ENCODE measurements at regions not wholly inside any gene's neighbourhood (a gene's known extent, or its start where the extent isn't known, plus 50 kb on each side); places are given as distances from the start of the nearest gene placed in this dataset.

- intact Hi-C loops (cut with micrococcal nuclease) = no loop called here
- no peaks in the 10 kb centered on the region for H3K36me3 Mint-ChIP-seq (ENCODE audit: low read depth)
- no peak overlapping the region for H3K27ac Mint-ChIP-seq
- peaks cover 1% of the 10 kb centered on the region for H3K27me3 Mint-ChIP-seq (ENCODE audit: insufficient read depth)
- H3K9me3 Mint-ChIP-seq = no peaks in the 10 kb centered on the region
- no peak for DNase-seq (ENCODE audit: low spot score)
- H3K4me3 Mint-ChIP-seq = no peak overlapping the region
- no peaks in the 10 kb centered on the region for H3K4me1 Mint-ChIP-seq (ENCODE audit: low read depth)
These were observed 188.0 kb downstream of the PMP22 start for GRCh38 chr17:15076991-15077663.

GRCh38 chr17:15051933-15052332 lies 213.2 kb downstream of the PMP22 start:
- H3K4me3 Mint-ChIP-seq = no peak overlapping the region

GRCh38 chr17:15049795-15050160 lies 215.3 kb downstream of the PMP22 start:
- no peak for DNase-seq (ENCODE audit: low spot score)
- H3K4me1 Mint-ChIP-seq (ENCODE audit: low read depth) = no peaks in the 10 kb centered on the region
- intact Hi-C loops (cut with micrococcal nuclease) = no loop called here
- H3K4me3 Mint-ChIP-seq = no peak overlapping the region
- no peaks in the 10 kb centered on the region for H3K36me3 Mint-ChIP-seq (ENCODE audit: low read depth)
- no peak overlapping the region for H3K27ac Mint-ChIP-seq
- H3K9me3 Mint-ChIP-seq = no peaks in the 10 kb centered on the region
- H3K27me3 Mint-ChIP-seq (ENCODE audit: insufficient read depth) = no peaks in the 10 kb centered on the region

More at GRCh38 chr17:15051933-15052332, 213.2 kb downstream of the PMP22 start:
- Mint-ChIP-seq H3K27me3 (ENCODE audit: insufficient read depth) (no peaks in the 10 kb centered on the region), H3K27ac (no peak overlapping the region), H3K9me3 (no peaks in the 10 kb centered on the region), H3K4me1 (ENCODE audit: low read depth) (no peaks in the 10 kb centered on the region), H3K36me3 (ENCODE audit: low read depth) (no peaks in the 10 kb centered on the region)
- intact Hi-C loops (cut with micrococcal nuclease) = no loop called here
- no peak for DNase-seq (ENCODE audit: low spot score)

GRCh38 chr17:15048933-15049794 lies 216.0 kb downstream of the PMP22 start:
- Mint-ChIP-seq H3K4me3 (no peak overlapping the region), H3K36me3 (ENCODE audit: low read depth) (no peaks in the 10 kb centered on the region), H3K27me3 (ENCODE audit: insufficient read depth) (no peaks in the 10 kb centered on the region), H3K4me1 (ENCODE audit: low read depth) (no peaks in the 10 kb centered on the region), H3K9me3 (no peaks in the 10 kb centered on the region), H3K27ac (no peak overlapping the region)
- intact Hi-C loops (cut with micrococcal nuclease) = no loop called here
- no peak for DNase-seq (ENCODE audit: low spot score)

- Mint-ChIP-seq H3K27ac (no peak overlapping the region), H3K4me3 (no peak overlapping the region), H3K4me1 (ENCODE audit: low read depth) (no peaks in the 10 kb centered on the region), H3K9me3 (no peaks in the 10 kb centered on the region), H3K36me3 (ENCODE audit: low read depth) (no peaks in the 10 kb centered on the region), H3K27me3 (ENCODE audit: insufficient read depth) (no peaks in the 10 kb centered on the region)
- intact Hi-C loops (cut with micrococcal nuclease) = no loop called here
- DNase-seq (ENCODE audit: low spot score) = no peak
These were observed 216.7 kb downstream of the PMP22 start for GRCh38 chr17:15048381-15048780.

GRCh38 chr17:15042311-15042710 lies 222.8 kb downstream of the PMP22 start:
- no peak overlapping the region for H3K4me3 Mint-ChIP-seq
- DNase-seq (ENCODE audit: low spot score) = no peak
- no peak overlapping the region for H3K27ac Mint-ChIP-seq
- intact Hi-C loops (cut with micrococcal nuclease) = no loop called here
- no peaks in the 10 kb centered on the region for H3K27me3 Mint-ChIP-seq (ENCODE audit: insufficient read depth)
- H3K4me1 Mint-ChIP-seq (ENCODE audit: low read depth) = no peaks in the 10 kb centered on the region
- H3K36me3 Mint-ChIP-seq (ENCODE audit: low read depth) = no peaks in the 10 kb centered on the region
- no peaks in the 10 kb centered on the region for H3K9me3 Mint-ChIP-seq

- H3K4me3 Mint-ChIP-seq = no peak overlapping the region
- H3K9me3 Mint-ChIP-seq = no peaks in the 10 kb centered on the region
- no peaks in the 10 kb centered on the region for H3K36me3 Mint-ChIP-seq (ENCODE audit: low read depth)
- intact Hi-C loops (cut with micrococcal nuclease) = no loop called here
- no peaks in the 10 kb centered on the region for H3K27me3 Mint-ChIP-seq (ENCODE audit: insufficient read depth)
- DNase-seq (ENCODE audit: low spot score) = no peak
- H3K4me1 Mint-ChIP-seq (ENCODE audit: low read depth) = no peaks in the 10 kb centered on the region
- no peak overlapping the region for H3K27ac Mint-ChIP-seq
These were observed 225.8 kb downstream of the PMP22 start for GRCh38 chr17:15039366-15039765.

GRCh38 chr17:15038656-15039055 lies 226.5 kb downstream of the PMP22 start:
- no peaks in the 10 kb centered on the region for H3K27me3 Mint-ChIP-seq (ENCODE audit: insufficient read depth)
- intact Hi-C loops (cut with micrococcal nuclease) = no loop called here
- no peak for DNase-seq (ENCODE audit: low spot score)
- H3K36me3 Mint-ChIP-seq (ENCODE audit: low read depth) = no peaks in the 10 kb centered on the region
- no peaks in the 10 kb centered on the region for H3K4me1 Mint-ChIP-seq (ENCODE audit: low read depth)
- no peaks in the 10 kb centered on the region for H3K9me3 Mint-ChIP-seq
- H3K4me3 Mint-ChIP-seq = no peak overlapping the region
- no peak overlapping the region for H3K27ac Mint-ChIP-seq

- H3K4me1 Mint-ChIP-seq (ENCODE audit: low read depth) = no peaks in the 10 kb centered on the region
- no peak overlapping the region for H3K4me3 Mint-ChIP-seq
- no peak for DNase-seq (ENCODE audit: low spot score)
- H3K27ac Mint-ChIP-seq = no peak overlapping the region
- H3K27me3 Mint-ChIP-seq (ENCODE audit: insufficient read depth) = no peaks in the 10 kb centered on the region
- intact Hi-C loops (cut with micrococcal nuclease) = no loop called here
- no peaks in the 10 kb centered on the region for H3K9me3 Mint-ChIP-seq
- H3K36me3 Mint-ChIP-seq (ENCODE audit: low read depth) = no peaks in the 10 kb centered on the region
These were observed 228.9 kb downstream of the PMP22 start for GRCh38 chr17:15036238-15036637.

GRCh38 chr17:15031975-15032374 lies 233.2 kb downstream of the PMP22 start:
- intact Hi-C loops (cut with micrococcal nuclease) = no loop called here
- Mint-ChIP-seq H3K27me3 (ENCODE audit: insufficient read depth) (no peaks in the 10 kb centered on the region), H3K36me3 (ENCODE audit: low read depth) (no peaks in the 10 kb centered on the region), H3K4me3 (no peak overlapping the region), H3K9me3 (no peaks in the 10 kb centered on the region), H3K27ac (no peak overlapping the region), H3K4me1 (ENCODE audit: low read depth) (no peaks in the 10 kb centered on the region)
- no peak for DNase-seq (ENCODE audit: low spot score)

- Mint-ChIP-seq H3K36me3 (ENCODE audit: low read depth) (no peaks in the 10 kb centered on the region), H3K4me3 (no peak overlapping the region), H3K4me1 (ENCODE audit: low read depth) (no peaks in the 10 kb centered on the region), H3K27me3 (ENCODE audit: insufficient read depth) (no peaks in the 10 kb centered on the region), H3K27ac (no peak overlapping the region), H3K9me3 (peaks cover under 1% of the 10 kb centered on the region)
- intact Hi-C loops (cut with micrococcal nuclease) = no loop called here
- DNase-seq (ENCODE audit: low spot score) = no peak
These were observed 235.7 kb downstream of the PMP22 start for GRCh38 chr17:15029469-15029868.

GRCh38 chr17:15027853-15028252 lies 237.3 kb downstream of the PMP22 start:
- intact Hi-C loops (cut with micrococcal nuclease) = no loop called here
- Mint-ChIP-seq H3K4me1 (ENCODE audit: low read depth) (no peaks in the 10 kb centered on the region), H3K36me3 (ENCODE audit: low read depth) (no peaks in the 10 kb centered on the region), H3K27me3 (ENCODE audit: insufficient read depth) (no peaks in the 10 kb centered on the region), H3K4me3 (no peak overlapping the region), H3K9me3 (peaks cover 3% of the 10 kb centered on the region), H3K27ac (no peak overlapping the region)
- no peak for DNase-seq (ENCODE audit: low spot score)

GRCh38 chr17:15026088-15026487 lies 239.0 kb downstream of the PMP22 start:
- no peak overlapping the region for H3K27ac Mint-ChIP-seq
- H3K27me3 Mint-ChIP-seq (ENCODE audit: insufficient read depth) = no peaks in the 10 kb centered on the region
- intact Hi-C loops (cut with micrococcal nuclease) = no loop called here
- H3K4me1 Mint-ChIP-seq (ENCODE audit: low read depth) = no peaks in the 10 kb centered on the region
- no peak for DNase-seq (ENCODE audit: low spot score)
- H3K9me3 Mint-ChIP-seq = peaks cover 3% of the 10 kb centered on the region
- no peak overlapping the region for H3K4me3 Mint-ChIP-seq
- H3K36me3 Mint-ChIP-seq (ENCODE audit: low read depth) = no peaks in the 10 kb centered on the region

All from activated T-helper 1 cell treated with anti-CD3 and anti-CD28 coated beads, Interleukin-12 subunit alpha, Interleukin-12 subunit beta, Interleukin-2, Interleukin-4 antibody, amounts not matched to agents 30 ng/mL and 10 ng/mL and 1 ng/mL, durations not matched to agents 14 hours and 24 hours and 36 hours (primary cell).